Activated CD8-positive, alpha-beta T cell treated with anti-CD3 and anti-CD28 coated beads for 36 hours (primary cell): ENCODE measurements at regions not wholly inside any gene's neighbourhood (a gene's known extent, or its start where the extent isn't known, plus 50 kb on each side); places are given as distances from the start of the nearest gene placed in this dataset.

ENCODE experiments used
- ATAC-seq: fragments of 200-7000 bp; cut with Tn5 transposase; one replicate; pipeline ENCODE4 v1.10.0; 2021; ENCODE audit warnings: mild to moderate bottlenecking, moderate library complexity
- CTCF ChIA-PET: fragments of 350-600 bp; sonication (Branson Sonifier 250); formaldehyde crosslinking; loops from one replicate; lab custom pipeline; 2021; ENCODE audit warnings: antibody characterized with exemption; lab: Charles Lee
- POLR2A ChIA-PET: fragments of 350-600 bp; sonication (Branson Sonifier 250); formaldehyde crosslinking; loops from one replicate; lab custom pipeline; 2021; ENCODE audit warnings: antibody characterized with exemption; lab: Charles Lee
- DNase-seq: peaks from one replicate; pipeline ENCODE4 v3.0.0-alpha.2; 2020
- H3K27ac Mint-ChIP-seq: one replicate; pipeline ENCODE4 v1.8.0; 2021; ENCODE audit warnings: mild to moderate bottlenecking, mixed read lengths
- H3K27me3 Mint-ChIP-seq: one replicate; pipeline ENCODE4 v1.8.0; 2021; ENCODE audit warnings: mixed read lengths
- H3K36me3 Mint-ChIP-seq: one replicate; pipeline ENCODE4 v1.8.0; 2021; ENCODE audit warnings: low read depth, mixed read lengths
- H3K4me1 Mint-ChIP-seq: one replicate; pipeline ENCODE4 v1.8.0; 2021; ENCODE audit warnings: low read depth, mixed read lengths
- H3K4me3 Mint-ChIP-seq: one replicate; pipeline ENCODE4 v1.8.0; 2021; ENCODE audit warnings: mild to moderate bottlenecking, moderate library complexity, mixed read lengths
- H3K9me3 Mint-ChIP-seq: one replicate; pipeline ENCODE4 v1.8.0; 2021; ENCODE audit warnings: mixed read lengths
- CTCF ChIP-seq: fragments of 200-600 bp; IDR thresholded peaks from one replicate; pipeline ENCODE4 v1.8.0; 2022; ENCODE audit warnings: antibody characterized with exemption, mild to moderate bottlenecking
- intact Hi-C: fragments of 100-400 bp; cut with micrococcal nuclease; formaldehyde crosslinking; loops from one replicate; pipeline ENCODE4 v1.10.0; 2022

GRCh38 chr20:12198281-12198680 is 280.6 kb downstream of the BTBD3 start:
- Mint-ChIP-seq H3K9me3 (peaks cover 7% of the 10 kb centered on the region), H3K4me3 (no peak overlapping the region), H3K27me3 (no peaks in the 10 kb centered on the region), H3K27ac (no peak overlapping the region), H3K4me1 (no peaks in the 10 kb centered on the region), H3K36me3 (no peaks in the 10 kb centered on the region)
- no peak for TF ChIP-seq CTCF
- DNase-seq (no peak), ATAC-seq (no peak)
- ChIA-PET POLR2A (no interaction called here), CTCF (no interaction called here)
- intact Hi-C loops, result no loop called here

GRCh38 chr20:12199703-12200102 is 282.0 kb downstream of the BTBD3 start:
- Mint-ChIP-seq H3K4me3 (no peak overlapping the region), H3K27ac (no peak overlapping the region), H3K27me3 (no peaks in the 10 kb centered on the region), H3K9me3 (peaks cover 7% of the 10 kb centered on the region), H3K36me3 (no peaks in the 10 kb centered on the region), H3K4me1 (no peaks in the 10 kb centered on the region)
- DNase-seq, result no peak
- ChIA-PET CTCF (no interaction called here), POLR2A (interaction anchor here (0.6 kb wide), 1 partner anchor 143 kb away, joined by 3 read pairs; no protein-coding TSS in a partner anchor)
- no peak for ATAC-seq
- intact Hi-C loops, result no loop called here
- TF ChIP-seq CTCF, result no peak

GRCh38 chr20:12201289-12201991 is 283.7 kb downstream of the BTBD3 start:
- Mint-ChIP-seq H3K9me3 (peaks cover 8% of the 10 kb centered on the region), H3K4me1 (no peaks in the 10 kb centered on the region), H3K27ac (no peak overlapping the region), H3K4me3 (no peak overlapping the region), H3K36me3 (no peaks in the 10 kb centered on the region), H3K27me3 (no peaks in the 10 kb centered on the region)
- DNase-seq, result no peak
- ATAC-seq, result no peak
- ChIA-PET CTCF (no interaction called here), POLR2A (no interaction called here)
- intact Hi-C loops, result no loop called here
- TF ChIP-seq CTCF, result no peak

GRCh38 chr20:12203399-12203798 is 285.7 kb downstream of the BTBD3 start:
- ATAC-seq (no peak), DNase-seq (no peak)
- ChIA-PET CTCF (no interaction called here), POLR2A (no interaction called here)
- H3K9me3 Mint-ChIP-seq, result peaks cover 8% of the 10 kb centered on the region
- no peaks in the 10 kb centered on the region for H3K27me3 Mint-ChIP-seq
- H3K27ac Mint-ChIP-seq, result no peak overlapping the region
- intact Hi-C loops, result no loop called here
- no peak overlapping the region for H3K4me3 Mint-ChIP-seq
- TF ChIP-seq CTCF, result no peak
- H3K4me1 Mint-ChIP-seq, result no peaks in the 10 kb centered on the region
- no peaks in the 10 kb centered on the region for H3K36me3 Mint-ChIP-seq

- H3K27ac Mint-ChIP-seq, result no peak overlapping the region
- no peaks in the 10 kb centered on the region for H3K36me3 Mint-ChIP-seq
- H3K4me1 Mint-ChIP-seq, result no peaks in the 10 kb centered on the region
- no peak for TF ChIP-seq CTCF
- peaks cover 8% of the 10 kb centered on the region for H3K9me3 Mint-ChIP-seq
- no peak overlapping the region for H3K4me3 Mint-ChIP-seq
- ATAC-seq, result no peak
- no peak for DNase-seq
- ChIA-PET POLR2A (no interaction called here), CTCF (no interaction called here)
- H3K27me3 Mint-ChIP-seq, result no peaks in the 10 kb centered on the region
- intact Hi-C loops, result no loop called here
Observed at GRCh38 chr20:12203981-12204380, 286.3 kb downstream of the BTBD3 start.
